ENCODE measurements at regions not wholly inside any gene's neighbourhood (a gene's known extent, or its start where the extent isn't known, plus 50 kb on each side); places are given as distances from the start of the nearest gene placed in this dataset.

GRCh38 chr2:80719607-80720006 lies 415.1 kb upstream of the LRRTM1 start:
- TF ChIP-seq EZH2 (IDR thresholded peaks at IDR 0.05) = no peak
- TF ChIP-seq FOXP2 (optimal IDR thresholded peaks at IDR 0.05; ENCODE audit: control extremely low read depth, extremely low read length, insufficient read depth) = no peak

All from SK-N-MC (cell line).